ENCODE measurements at regions not wholly inside any gene's neighbourhood (a gene's known extent, or its start where the extent isn't known, plus 50 kb on each side); places are given as distances from the start of the nearest gene placed in this dataset.
"Not testable (repeated sequence)": the region's sequence is repeated elsewhere in the genome, so short reads cannot be mapped to it uniquely, and the experiment has no call there.

GRCh38 chr4:189804894-189805293 is 135.8 kb upstream of the FRG1 start:
- DNase-seq = no peak

- no peak for DNase-seq
These were observed 134.2 kb upstream of the FRG1 start for GRCh38 chr4:189806506-189806905.

GRCh38 chr4:189807031-189807430 is 133.6 kb upstream of the FRG1 start:
- DNase-seq = no peak

- DNase-seq = peak; percentile 35
These were observed 131.4 kb upstream of the FRG1 start for GRCh38 chr4:189809241-189809735.

GRCh38 chr4:189809839-189810238 is 130.8 kb upstream of the FRG1 start:
- peak; percentile 39 for DNase-seq

- DNase-seq = not testable (repeated sequence)
These were observed 130.1 kb upstream of the FRG1 start for GRCh38 chr4:189810318-189811181.

GRCh38 chr4:189815404-189816192 is 125.1 kb upstream of the FRG1 start:
- DNase-seq = no peak

GRCh38 chr4:189822326-189822725 is 118.3 kb upstream of the FRG1 start:
- DNase-seq = peak; percentile 47

GRCh38 chr4:189823591-189823990 is 117.1 kb upstream of the FRG1 start:
- DNase-seq = no peak

- DNase-seq = no peak
These were observed 115.2 kb upstream of the FRG1 start for GRCh38 chr4:189825466-189825865.

GRCh38 chr4:189826657-189827056 is 114.0 kb upstream of the FRG1 start:
- DNase-seq = peak; percentile 31

- DNase-seq = no peak
These were observed 112.5 kb upstream of the FRG1 start for GRCh38 chr4:189828081-189828697.

GRCh38 chr4:189832528-189832927 is 108.1 kb upstream of the FRG1 start:
- DNase-seq = no peak

- no peak for DNase-seq
These were observed 106.1 kb upstream of the FRG1 start for GRCh38 chr4:189834616-189835015.

- no peak for DNase-seq
These were observed 105.2 kb upstream of the FRG1 start for GRCh38 chr4:189835505-189835904.

- no peak for DNase-seq
These were observed 103.2 kb upstream of the FRG1 start for GRCh38 chr4:189837471-189837870.

- DNase-seq = no peak
These were observed 101.7 kb upstream of the FRG1 start for GRCh38 chr4:189838821-189839497.

- DNase-seq = no peak
These were observed 100.3 kb upstream of the FRG1 start for GRCh38 chr4:189840356-189840755.

GRCh38 chr4:189843413-189844009 is 97.2 kb upstream of the FRG1 start:
- no peak for DNase-seq

GRCh38 chr4:189845145-189845846 is 95.4 kb upstream of the FRG1 start:
- DNase-seq = peak; percentile 86

- not testable (repeated sequence) for DNase-seq
These were observed 94.6 kb upstream of the FRG1 start for GRCh38 chr4:189846094-189846493.

GRCh38 chr4:189846608-189847007 is 94.1 kb upstream of the FRG1 start:
- not testable (repeated sequence) for DNase-seq

Measured in fibroblast of upper back skin (primary cell).